HG02623 (cell line): ENCODE measurements at regions not wholly inside any gene's neighbourhood (a gene's known extent, or its start where the extent isn't known, plus 50 kb on each side); places are given as distances from the start of the nearest gene placed in this dataset.
A peak's percentile ranks its signal among the peaks of the same experiment; 100 is the strongest.

Experiments used
- ATAC-seq: cut with Tn5 transposase; IDR thresholded peaks from one replicate; pipeline ENCODE4 v1.9.1; 2021; ENCODE audit warnings: moderate library complexity; ENCODE audit not compliant: unreplicated experiment

DNA sequence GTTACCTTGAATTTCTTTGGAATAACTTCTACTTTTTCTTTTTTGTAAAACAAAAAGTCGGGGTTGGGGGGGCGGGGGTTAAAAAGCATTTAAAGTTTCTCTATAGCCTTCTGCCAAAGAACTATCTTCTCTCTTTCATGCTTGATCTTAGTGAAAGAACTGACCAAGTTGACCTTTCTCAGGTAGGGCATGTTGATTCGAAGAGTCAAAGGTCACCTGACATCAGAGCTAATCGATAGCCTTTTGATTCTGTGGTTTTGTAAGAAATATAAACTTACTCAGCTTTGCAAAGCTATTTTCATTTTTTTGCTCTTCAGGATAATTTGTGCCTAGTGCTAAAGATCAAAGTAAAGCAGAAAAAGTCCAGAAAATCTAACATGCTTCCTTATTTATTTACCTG lies 181.5 kb downstream of the IRS2 start:
- no peak for ATAC-seq

DNA sequence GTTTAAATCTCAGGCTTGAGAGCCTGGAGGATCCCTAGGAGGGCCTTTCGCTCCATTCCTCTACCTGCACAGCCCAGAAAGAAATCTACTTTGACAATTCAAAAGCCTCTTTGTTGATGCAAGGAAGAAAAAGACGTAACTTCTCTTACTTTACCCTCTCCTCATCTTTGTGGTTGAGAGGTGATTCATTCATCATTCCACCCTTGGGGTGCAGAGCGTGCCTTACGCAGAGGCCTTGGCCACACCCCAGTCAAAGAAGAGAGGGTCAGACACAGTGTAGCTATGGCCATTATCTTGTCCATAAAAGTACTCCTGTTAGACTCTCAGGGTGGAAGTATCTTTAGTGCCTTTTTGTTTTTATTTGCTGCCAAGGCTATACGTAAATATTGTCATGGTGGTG lies 184.0 kb downstream of the IRS2 start:
- ATAC-seq, result no peak

DNA sequence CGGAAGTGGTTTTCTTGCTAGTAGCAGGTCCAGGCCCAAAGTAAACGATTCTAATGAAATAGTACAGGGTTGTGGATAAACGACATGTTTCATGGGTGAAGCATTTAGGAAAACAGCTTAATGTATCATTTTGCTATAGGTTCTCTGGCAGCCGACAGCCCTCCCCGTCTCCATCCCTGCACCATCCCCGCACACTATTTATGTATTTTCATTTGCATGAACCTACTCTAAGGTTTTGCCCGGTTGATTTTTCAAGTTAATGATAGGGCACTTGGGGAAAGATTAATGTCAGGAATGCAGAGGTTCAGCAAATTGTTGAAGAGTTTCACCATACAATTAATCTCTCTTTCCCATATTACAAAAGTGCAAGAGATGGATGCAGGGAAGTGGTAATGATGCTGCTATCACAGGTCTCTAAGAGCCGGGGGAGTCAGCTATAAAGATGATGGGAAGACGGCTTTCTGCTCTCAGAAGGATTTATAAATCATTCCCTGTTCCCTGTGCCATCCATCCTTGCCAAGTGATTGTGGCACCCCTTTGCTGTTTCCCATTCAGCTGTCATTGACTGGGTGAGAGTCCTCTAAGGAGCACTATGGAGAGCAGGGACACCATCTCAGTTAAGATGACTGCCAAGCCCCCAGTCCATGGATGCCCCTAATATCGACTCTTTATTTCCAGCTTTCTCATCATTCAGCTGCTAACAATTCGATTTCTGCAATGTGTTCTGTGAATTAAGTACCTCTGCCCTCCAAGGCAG lies 186.3 kb downstream of the IRS2 start:
- ATAC-seq, result no peak

DNA sequence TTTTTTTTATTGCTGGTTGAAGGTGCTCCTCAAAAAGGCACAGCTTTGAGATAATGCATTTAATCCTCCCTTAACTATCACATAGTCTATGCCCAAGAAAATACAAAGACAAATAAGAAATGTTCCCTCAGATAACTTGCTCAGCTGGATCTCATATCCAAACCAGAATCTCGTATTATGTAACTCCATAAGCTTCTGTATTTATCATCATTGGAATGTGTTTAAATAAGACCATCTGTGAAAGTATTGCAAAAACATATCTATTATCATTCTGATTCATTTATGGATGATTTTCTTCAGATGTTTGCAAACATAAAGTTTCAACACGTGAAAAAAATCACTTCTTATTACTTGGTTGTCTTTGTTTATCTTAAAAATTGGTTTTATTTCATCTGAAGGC lies 190.9 kb downstream of the IRS2 start:
- ATAC-seq, result no peak

DNA sequence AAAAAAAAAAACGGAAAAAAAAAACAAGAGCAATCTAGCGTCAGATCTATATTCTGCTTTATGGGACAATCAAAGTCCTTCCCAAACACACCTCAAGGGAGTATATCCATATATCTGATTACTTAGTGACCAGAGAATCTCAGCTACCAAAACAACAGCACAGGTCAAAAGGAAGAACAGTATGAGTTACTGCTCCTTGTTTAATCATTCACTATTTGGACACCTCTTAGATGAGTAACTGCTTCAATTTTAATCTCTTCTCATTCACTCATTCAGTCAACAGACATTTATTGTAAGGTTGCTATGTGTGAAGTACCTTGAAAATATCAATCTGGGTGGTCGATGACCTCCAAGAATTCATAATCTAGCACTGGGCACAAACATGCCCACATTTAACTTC lies 193.2 kb downstream of the IRS2 start:
- ATAC-seq, result no peak

DNA sequence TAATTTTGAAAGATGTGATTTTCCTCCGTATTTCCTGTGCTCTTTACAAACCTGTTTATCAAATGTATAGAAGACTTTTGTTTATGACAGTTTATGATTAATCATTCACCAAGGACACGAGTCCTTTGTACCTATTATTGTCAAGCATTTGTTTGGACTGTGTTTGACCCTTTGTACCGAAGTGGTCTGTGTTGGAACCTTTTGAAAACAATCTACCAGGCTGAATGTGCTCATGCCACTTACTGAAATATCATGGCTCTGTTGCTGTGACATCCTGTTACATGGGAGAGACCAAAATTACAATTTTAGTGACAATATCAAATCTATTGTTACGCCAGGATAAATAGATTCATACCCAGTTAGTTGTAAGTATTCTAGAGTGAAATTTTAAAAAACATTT lies 193.6 kb downstream of the IRS2 start:
- ATAC-seq, result no peak

DNA sequence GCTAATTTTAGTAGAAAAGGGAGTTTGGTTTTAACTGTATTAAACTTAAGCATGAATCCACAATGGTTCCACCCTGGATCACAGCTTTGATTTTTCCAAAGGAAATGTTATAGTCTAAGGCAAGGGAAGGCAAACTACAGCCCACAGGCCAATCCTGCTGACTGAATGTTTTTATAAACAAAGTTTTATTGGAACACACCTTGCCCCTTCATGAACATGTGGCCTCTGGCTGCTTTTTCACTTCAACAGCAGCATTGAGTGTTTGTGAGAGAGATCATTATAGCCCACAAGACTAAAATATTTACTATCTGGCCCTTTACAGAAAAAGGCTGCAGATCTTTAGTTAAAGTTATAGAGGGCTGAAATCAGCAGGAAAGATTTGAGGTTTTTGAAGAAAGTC lies 198.7 kb downstream of the IRS2 start:
- no peak for ATAC-seq

DNA sequence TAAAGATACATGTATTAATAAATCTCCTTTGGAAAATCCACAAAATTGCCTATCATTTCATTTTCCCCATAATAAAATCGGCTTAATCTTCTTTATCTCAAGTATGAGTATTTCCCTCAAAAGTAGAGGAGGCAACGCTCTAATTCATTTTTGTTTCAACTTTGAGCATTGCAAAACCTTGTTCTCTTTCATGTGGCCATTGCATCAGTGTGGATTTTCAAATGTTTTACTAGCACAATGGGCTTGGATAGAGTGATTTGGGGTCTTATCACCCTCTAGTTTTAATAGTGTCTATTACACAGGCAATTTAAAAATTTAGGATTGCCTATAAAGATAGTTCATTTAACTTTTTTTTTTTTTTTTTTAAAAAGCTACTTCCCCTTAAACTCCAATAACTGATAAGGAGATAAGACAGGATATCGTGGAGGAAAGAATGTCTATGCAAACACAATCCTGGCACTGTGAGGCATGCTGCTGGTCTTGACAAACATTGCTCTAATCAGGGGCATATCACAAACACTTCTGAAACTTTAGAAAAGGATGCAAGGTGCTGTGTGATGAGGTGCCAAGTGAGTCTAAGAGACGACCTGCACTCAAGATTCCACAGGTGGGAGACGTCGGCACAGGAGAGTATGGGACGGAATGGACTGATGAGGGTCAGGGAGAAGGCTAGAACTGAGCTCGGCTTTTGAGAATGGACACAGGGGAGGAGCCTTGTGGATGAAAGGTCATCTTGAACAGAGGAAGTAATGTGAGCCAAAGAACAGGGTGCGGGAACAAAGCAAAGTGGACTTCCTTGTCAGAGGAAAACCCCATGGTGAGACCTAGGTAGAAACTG lies 199.7 kb downstream of the IRS2 start:
- no peak for ATAC-seq

DNA sequence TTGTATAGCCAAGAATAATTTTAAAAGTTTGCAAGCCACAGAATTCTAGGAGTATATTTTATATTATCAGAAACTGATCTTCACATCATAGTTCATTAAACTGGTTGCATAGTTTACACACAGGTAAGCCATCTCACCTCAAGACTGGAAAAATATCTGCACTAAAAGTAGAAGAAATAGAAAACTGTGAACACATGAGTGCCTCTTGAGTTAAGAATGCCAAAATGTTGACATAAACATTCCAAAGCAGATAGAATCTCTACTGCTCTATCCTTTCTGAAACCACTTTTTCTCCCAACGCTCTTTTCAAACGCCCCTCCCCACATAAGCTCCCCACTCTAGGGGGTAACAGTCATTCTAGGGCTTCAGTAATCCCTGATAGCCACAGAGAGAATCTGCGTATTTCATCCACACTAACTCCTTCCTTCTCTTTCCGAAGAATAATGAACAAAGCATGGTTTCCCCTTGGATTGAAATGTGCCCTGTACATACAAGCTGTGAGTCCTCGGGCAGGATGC lies 201.5 kb downstream of the IRS2 start:
- no peak for ATAC-seq

DNA sequence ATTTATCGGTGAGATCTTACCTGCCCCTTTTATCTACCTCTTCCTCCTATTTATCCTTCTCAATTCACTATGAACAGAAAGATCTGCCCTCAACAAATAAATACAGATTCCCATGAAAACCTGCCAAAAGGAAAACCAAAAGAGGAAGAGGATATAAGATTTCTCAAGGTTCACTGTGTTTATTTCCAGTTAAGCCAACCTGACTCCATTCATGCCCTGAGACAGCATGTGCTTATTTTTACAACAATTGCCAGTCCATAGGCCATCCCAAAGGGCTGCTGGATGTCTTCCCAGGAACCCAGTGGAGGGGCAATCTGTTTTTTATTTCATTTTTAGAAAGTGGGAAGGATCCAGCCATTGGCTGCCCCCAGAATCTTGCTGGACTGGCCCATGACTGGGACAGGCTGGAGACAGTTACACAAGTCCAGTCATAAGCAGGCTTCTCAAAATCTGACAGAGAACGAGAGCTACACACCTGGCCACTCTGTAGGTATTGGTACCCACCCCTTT lies 209.1 kb downstream of the IRS2 start:
- ATAC-seq, result no peak

DNA sequence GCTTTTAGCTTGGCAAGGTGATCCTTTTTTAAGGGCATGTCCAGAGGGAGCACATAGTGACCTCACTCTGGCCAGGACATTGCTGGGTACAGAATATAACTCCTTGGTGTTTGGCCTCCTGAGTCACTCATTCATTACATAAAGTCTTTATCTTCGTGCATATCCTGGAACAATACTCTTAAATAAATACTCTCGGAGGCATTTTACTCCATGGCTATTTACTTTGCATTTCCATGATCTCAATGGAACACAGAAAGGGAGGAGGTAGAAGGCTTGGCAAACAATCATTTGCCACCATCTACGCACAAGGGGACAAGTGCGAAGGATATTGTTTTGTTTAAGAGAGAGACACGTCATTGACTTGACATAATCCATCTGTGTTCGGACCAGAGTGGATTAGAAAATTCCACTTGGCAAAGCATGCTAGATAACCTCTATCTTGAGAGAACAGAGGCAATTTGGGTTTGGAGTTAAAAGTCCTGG lies 210.0 kb downstream of the IRS2 start:
- ATAC-seq, result no peak

DNA sequence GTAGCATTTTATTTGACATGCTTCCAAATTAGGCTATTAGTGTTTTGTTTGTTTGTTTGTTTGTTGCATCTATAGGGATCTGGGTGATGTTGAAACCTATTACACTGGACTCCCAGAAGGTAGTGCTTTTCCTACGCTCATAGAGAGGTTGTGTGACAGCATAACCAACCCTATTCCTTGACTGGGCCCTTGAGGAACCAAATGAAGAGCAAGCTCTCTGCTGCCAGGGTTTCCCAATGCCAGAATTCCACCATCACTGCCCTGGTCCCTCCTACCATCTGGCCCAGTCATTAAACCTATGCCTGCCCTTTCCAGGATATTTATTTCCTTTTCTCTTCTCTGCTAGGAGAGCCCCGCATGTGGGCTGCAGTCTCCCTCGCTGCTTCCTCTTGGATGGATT lies 210.6 kb downstream of the IRS2 start:
- ATAC-seq, result no peak

DNA sequence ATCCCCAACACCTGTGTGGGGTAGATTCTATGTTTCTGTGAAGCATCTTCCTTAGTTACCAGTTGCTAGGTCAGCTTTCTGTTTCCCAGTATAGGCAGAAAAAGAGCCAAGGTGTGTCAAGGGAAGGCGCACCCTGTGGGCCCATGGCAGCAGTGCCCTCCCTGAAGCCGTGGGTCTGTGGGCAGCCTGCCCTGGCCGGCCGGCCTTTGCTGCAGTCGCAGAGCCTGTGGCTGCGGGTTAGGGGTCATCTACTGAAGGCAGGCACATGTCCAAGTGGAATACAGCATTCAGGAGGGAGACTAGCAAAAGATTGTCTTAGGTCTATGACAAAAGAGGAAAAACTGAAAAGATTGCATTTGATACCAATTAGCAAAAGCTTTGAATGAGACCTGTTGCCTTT lies 214.0 kb downstream of the IRS2 start:
- no peak for ATAC-seq

DNA sequence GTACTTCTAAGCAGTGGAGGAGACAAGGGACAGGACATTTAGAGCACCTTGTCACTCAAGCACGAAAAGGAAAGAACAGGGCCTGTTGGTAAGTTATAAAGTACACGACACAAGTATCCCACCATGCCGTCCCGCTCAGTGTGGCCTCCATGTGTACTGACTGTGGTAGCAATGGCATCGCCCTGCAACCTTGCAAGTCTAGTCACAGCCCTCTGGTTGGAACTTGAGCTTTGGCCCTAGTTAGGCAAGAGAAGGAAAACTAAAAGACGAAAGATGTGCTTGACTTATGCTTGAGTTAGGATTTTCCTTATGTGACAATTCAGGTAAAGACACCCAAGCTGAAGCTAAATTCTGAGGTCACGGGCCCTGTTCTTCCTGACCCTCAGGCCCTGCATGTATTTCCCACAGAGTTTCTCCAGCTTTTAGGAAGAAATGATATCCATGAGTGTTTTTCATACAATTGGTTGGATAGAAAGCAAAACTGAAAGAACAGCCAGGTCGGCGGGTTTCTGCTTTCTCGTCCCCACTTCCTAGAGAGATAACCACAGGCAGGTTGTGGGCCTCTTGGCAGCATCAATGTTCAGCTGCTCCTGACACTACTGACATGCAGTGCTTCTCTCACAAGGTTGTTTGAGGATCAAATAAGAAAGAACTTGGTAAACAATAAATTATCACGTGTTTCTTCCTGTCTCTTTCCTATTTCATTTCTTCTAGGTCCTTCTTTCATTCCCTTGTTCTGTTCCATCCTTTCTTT lies 216.2 kb downstream of the IRS2 start:
- peak; percentile 97 for ATAC-seq

DNA sequence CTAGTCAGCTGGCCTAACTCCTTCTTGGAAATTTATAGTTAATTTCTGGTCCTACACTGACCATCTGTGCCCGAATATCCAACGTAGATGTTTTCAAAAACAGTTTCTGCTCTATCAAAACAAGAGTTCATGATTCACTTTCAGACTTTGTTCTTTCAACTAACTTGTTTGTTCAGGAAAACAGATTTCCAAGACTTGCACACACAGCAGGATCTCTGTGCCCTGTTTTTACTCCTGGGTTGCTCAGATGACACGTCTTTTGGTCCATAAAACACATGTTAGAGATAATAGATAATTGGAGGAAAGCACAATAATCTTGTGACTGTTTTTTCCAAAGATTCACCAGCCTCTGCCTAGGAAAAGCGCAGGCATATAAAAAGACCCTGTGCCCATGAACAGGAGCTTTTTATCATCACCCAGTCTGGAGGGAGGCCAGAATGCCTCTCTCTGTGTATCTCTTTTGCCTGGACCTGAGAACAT lies 218.0 kb downstream of the IRS2 start:
- no peak for ATAC-seq

DNA sequence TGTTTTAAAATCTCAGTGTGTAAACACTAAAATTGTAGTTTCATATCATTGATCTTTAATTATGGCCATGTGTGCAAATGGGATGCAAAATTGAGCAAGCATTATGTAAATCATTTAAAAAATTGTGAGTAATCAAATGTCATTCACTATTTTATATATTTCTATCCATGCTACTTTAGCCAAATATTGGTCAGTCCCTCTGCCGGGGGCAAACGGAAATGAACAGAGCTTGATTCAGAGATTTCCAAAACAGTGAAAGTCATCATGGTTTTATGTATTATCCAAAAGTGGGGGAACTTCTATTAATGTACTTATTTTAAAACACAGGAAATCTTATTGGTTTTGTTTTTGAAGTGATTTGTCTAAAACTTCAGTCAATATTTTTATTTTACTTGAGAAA lies 219.1 kb downstream of the IRS2 start:
- ATAC-seq, result no peak

DNA sequence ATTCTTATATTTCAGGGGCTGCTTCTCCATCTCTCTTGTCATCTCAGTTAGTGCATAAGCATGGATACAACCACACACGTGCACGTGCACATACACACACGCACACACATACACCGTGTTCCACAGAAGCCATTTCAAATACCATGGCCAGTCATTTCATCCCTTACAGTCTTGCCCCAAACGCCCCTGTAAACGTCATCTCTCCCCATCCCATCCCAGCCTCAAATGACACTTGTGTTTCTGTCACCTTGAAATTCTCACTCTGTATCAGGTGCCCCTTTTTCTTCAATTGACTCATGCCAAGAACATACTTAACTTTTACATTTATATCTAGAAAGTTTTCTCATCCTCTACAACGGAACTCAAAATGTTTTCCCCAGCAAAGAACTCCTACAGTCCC lies 220.5 kb downstream of the IRS2 start:
- ATAC-seq, result no peak

DNA sequence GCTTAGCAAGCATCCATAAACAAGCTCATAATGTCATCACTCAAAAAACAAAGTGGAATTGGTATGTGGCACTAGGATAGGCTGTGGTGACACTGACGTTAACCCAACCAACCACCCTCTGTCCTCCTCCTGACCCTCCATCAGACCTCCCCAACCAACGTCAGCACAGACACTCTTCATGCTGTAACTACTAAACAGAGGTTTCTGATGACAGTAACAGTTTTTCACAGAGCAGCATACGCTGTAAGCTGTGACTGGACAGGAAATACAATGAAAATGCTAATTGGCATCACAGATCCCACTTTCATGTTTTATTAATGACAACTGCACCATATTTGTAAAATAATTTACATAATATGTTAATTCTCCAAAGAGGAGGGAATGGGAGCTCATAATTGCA lies 238.0 kb downstream of the IRS2 start:
- no peak for ATAC-seq

DNA sequence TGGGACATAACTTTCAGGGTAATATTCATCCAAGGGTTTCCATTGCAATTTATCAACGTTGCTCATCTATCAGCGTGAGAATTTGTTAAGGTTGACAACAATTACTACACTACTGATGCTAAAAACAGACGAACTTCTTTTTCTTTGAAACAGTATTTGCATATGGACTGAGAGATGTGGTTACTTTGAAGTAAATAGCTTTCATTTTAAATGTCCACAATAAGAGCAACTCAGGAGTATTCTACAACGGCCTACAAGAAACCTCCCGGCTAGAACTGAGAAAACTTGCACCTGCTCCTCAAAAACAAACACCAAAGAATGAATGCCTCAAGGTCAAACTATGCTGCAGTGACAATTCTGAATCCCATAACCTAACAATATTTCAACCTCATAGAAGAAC lies 238.4 kb downstream of the IRS2 start:
- no peak for ATAC-seq

DNA sequence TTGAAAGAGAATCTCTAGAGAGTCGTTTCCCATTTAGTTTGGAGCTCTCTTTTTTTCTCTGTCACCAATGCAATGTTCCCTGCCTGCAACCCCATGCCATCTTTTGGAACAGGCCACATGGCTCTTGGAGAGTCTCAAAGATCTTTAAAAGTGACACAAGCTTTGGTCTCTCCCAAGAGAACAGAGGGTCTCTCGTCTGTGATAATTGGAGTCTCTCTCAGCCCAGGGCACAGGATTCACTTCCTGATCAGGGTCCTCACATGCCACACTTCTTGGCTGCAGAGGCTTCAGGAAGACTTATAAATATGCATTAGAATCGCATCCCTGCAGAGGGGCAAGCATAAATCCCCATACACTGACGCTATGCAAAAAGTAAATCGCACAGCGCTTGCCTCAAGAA lies 240.5 kb downstream of the IRS2 start:
- no peak for ATAC-seq

DNA sequence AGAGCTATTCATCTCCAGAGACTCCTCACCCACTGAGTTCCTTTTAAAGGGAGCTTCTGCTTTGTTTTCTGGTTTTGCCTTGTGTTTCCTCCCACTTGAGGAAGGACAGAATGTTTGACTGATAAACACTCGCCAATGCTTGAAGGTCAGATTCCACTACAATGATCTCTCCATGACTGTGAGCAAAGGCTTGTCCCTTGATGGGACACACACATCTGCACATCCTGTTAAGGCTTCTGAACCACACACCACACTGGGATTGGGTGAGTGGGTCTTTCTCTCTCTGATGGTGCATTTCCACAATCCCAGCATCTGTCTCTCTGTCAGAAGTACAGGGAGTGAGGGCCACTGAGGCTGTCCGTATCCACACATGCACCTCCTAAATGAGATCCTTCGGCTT lies 245.3 kb downstream of the IRS2 start:
- ATAC-seq, result no peak
